CD4-positive, alpha-beta T cell treated with Interleukin-17A for 4 hours (primary cell): ENCODE measurements at regions not wholly inside any gene's neighbourhood (a gene's known extent, or its start where the extent isn't known, plus 50 kb on each side); places are given as distances from the start of the nearest gene placed in this dataset.

Experiments
- DNase-seq: peaks from one replicate; pipeline ENCODE4 v3.0.0-alpha.2; 2020; ENCODE audit warnings: mixed read lengths

GRCh38 chr7:10804770-10805169 is 168.9 kb upstream of the PHF14 start:
- DNase-seq = no peak

- no peak for DNase-seq
Measured at GRCh38 chr7:10815546-10815945, 158.1 kb upstream of the PHF14 start.

- DNase-seq = no peak
Measured at GRCh38 chr7:10821156-10821555, 152.5 kb upstream of the PHF14 start.

GRCh38 chr7:10824154-10824553 is 149.5 kb upstream of the PHF14 start:
- no peak for DNase-seq

GRCh38 chr7:10838228-10838627 is 135.4 kb upstream of the PHF14 start:
- DNase-seq = no peak

GRCh38 chr7:10845225-10845624 is 128.4 kb upstream of the PHF14 start:
- DNase-seq = no peak

GRCh38 chr7:10855583-10855982 is 118.1 kb upstream of the PHF14 start:
- DNase-seq = no peak

GRCh38 chr7:10860516-10860915 is 113.2 kb upstream of the PHF14 start:
- DNase-seq = no peak

GRCh38 chr7:10863476-10863875 is 110.2 kb upstream of the PHF14 start:
- DNase-seq = no peak

GRCh38 chr7:10874666-10875065 is 99.0 kb upstream of the PHF14 start:
- DNase-seq = no peak

GRCh38 chr7:10875080-10875479 is 98.6 kb upstream of the PHF14 start:
- DNase-seq = no peak

- peak; percentile 8 for DNase-seq
Measured at GRCh38 chr7:10888861-10889260, 84.8 kb upstream of the PHF14 start.

- DNase-seq = peak; percentile 44
Measured at GRCh38 chr7:10889266-10889898, 84.3 kb upstream of the PHF14 start.

- DNase-seq = no peak
Measured at GRCh38 chr7:10908600-10908999, 65.1 kb upstream of the PHF14 start.

- DNase-seq = no peak
Measured at GRCh38 chr7:10910447-10910846, 63.2 kb upstream of the PHF14 start.

- no peak for DNase-seq
Measured at GRCh38 chr7:10912077-10912476, 61.6 kb upstream of the PHF14 start.

GRCh38 chr7:10913457-10913856 is 60.2 kb upstream of the PHF14 start:
- DNase-seq = no peak

GRCh38 chr7:10918093-10918590 is 55.5 kb upstream of the PHF14 start:
- no peak for DNase-seq

GRCh38 chr7:10919923-10920322 is 53.7 kb upstream of the PHF14 start:
- DNase-seq = no peak
